ENCODE measurements at regions not wholly inside any gene's neighbourhood (a gene's known extent, or its start where the extent isn't known, plus 50 kb on each side); places are given as distances from the start of the nearest gene placed in this dataset.
A peak's percentile ranks its signal among the peaks of the same experiment; 100 is the strongest.

GRCh38 chr2:30341500-30342267 is 105.4 kb upstream of the LCLAT1 start:
- no peak for DNase-seq

DNA sequence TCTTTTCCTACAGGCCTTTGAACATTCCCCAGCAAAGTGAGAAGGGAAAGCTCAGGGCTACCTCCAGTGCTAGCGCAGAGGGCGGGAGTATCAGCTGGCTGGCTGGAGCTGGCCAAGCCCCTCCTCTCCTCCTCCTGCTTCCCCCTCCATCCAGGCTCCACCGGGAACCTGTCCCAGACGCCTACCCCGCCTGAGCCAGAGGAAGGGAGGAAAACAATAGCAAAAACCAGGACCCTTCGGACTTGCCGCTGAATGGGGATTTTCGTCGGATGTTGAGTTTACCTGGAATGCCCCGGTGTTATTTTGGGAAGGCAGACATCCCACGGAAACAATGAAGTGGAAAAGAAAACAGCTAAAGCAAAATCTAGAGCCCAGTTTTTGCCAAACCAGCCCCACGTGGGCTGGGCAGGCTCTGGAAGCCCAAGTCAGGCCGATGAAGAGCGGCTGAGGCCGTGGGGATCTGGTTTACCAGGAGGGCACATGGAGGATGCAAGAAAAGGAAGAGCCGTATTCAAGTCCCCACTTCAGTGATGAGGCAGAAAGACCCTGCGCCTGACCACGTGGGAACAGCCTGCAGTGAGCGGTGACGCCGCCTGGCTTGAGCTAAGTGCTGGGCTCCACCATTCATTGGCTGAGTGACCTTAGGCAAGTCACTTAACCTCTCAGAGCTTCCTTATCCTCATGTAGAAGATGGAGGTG is 100.4 kb upstream of the LCLAT1 start:
- no peak for DNase-seq

DNA sequence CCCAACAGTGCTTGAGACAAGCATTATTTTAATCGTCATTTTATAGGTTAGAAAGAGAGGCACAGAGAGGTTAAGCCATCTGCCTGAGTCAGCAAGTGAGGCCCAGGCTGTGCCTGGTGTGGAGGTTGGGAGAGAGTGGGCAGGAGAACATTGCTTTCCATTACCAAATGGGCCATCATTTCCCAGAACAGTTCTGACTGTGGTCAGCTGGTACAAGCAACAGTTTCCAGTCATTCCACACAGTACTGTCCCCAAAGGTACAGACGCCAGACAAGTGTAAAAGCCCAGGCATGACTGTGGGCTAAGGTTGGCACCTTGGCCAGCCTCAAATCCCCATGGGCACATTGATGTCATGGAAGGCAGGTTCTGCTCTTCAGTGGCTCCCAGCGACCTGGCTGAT is 98.2 kb upstream of the LCLAT1 start:
- DNase-seq = no peak

GRCh38 chr2:30349691-30350090 is 97.4 kb upstream of the LCLAT1 start:
- no peak for DNase-seq

DNA sequence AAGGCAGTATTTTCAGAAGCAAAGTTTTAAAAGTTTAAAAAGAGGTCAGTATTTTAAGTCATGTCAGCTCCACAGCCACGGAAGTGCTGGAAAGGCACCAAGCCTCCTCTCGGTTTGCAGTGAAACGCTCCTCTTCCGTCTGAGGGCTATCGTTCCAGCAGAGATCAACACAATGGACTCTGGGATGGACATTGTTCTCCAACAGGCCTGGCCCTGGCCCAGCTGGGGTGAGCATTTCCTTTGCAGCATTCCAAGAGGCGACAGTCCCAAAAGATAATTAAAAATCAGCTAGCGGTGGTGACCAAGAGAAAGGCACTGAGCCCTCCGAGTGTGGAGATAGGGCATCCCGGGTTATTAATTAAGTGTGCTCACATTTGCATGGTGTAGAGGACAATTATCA is 95.9 kb upstream of the LCLAT1 start:
- no peak for DNase-seq

DNA sequence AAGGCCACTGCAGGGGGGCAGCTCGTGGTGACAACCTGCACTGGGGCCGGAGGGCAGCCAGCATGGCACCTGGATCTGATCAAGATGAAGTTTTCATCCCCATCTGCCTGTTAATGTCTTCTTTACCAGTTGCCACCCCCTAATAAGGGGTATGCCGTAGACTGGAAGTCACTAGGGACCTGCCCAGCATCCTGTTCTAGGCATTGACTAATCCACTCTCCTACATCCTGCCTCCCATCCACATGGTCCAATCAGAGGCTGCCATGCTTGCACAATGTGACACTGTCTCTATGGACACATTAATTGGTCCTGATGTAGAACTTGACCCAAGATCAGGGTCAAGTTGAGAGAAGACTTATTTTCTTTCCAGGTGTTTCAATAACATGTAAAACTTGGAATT is 95.1 kb upstream of the LCLAT1 start:
- no peak for DNase-seq

- DNase-seq = no peak
Measured at GRCh38 chr2:30354150-30354549, 92.9 kb upstream of the LCLAT1 start.

- DNase-seq = no peak
Measured at GRCh38 chr2:30354621-30355020, 92.4 kb upstream of the LCLAT1 start.

DNA sequence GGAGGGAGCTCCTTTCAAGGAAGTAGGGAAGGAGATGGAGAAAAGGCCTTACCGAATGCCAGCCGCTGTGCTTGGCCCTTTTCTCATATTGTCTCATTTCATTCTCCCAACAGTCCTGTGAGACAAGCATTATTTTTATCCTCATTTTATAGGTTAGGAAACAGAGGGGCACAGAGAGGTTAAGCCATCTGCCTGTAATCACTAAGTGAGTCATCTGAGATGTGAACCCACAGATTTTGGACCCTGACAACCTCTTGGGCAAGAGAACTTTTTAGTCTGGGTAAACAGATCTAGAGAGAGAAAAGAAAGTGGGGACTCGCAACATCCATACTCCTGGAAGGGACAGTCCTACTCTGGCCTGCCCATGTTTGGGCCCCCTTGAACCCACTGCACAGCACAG is 91.7 kb upstream of the LCLAT1 start:
- DNase-seq = no peak

DNA sequence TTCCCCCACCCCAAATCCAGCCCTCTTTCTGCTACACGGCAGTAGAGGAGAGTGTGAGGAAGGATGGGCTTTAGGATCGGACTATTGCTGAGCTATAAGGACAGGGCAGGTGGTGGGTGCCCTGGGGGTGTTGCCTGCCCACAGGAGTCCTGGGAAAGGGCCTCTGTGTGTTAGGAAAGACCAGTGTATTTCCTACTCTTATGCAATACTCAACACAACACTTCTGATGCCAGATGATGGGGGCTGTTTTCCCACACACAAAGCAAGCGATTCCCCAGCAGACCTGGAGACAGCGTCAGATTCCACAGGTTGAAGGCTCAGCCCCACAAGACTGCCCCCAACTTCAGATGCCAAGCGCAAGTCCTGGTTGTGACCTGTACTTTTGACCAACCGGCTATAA is 91.0 kb upstream of the LCLAT1 start:
- no peak for DNase-seq

DNA sequence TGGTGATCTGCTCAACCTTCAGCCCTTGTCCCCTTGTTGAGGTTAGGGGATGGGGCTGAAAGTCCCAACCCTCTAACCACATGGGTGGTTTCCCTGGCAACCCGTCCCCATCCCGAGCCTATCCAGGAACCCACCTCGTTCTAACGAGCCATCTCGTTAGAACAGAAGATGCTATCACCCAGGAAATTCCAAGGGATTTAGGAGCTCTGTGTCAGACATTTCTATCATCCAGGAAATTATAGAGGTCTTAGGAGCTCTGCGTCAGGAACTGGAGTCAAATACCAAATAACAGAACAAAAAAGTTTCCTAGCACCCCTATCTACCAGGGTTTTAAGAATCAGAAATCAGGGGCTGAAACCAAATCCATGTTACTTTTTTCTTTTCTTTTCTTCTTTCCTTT is 90.3 kb upstream of the LCLAT1 start:
- DNase-seq = no peak

DNA sequence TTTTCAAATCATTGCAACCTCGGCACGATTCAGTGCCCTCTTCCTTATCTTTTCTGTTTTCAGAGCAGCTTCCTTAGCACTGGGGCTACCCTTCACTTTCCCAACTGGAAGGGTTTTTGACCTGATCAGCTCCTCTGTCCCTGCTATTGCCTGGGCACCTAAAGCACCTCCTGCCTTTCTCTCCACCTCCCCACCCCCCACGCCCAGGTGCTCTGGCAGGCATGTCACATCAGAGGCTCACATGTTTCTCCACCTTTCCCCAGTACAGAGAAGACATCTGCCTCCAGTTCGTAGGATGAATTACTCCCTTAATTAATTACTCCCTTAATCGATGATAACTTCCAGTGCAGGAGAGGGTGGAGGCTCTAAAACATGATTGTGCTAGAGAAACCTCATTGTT is 88.7 kb upstream of the LCLAT1 start:
- no peak for DNase-seq

DNA sequence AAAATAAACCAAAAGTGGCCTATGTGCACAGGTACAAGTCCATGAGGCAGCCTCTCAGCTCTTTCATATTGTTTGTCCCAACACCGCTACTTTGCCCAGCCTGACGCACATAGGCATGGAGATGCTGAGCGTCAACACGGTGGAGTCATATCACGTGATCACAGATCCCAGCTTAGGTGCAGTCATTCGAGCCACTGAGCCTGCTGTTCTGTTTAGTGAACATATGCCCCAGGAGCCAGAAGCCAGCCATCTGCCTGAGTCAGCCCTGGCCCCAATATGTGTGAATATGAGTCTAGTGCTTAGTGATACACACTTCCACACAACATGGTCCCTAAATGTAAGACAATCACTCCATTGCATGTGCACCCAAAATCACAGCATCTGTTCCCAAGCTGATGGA is 88.2 kb upstream of the LCLAT1 start:
- no peak for DNase-seq

DNA sequence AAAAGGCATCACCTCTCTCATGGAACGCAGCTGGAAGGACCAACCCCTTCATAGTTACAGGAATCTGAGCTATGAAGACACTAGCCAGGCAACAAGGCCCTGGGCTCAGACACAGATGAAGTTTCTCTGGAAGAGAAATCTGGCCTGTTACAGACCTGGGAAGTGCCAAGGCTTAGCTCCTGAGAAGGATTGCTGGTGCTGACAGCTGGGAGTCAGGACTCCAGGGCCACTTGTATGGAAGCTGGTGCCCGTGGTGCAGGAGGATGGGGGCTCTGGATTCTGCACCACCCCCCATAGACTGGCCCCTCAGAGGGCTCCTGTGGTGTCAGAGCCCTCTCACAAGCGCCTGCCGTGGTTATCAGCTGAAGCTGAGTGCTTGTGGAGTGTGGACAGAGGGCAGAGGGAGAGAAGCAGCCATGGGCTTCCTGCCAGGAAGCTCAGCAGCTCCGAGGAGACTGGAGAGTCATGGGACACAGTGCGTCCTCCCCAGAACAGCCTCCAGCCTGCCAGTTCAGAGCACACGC is 87.3 kb upstream of the LCLAT1 start:
- peak; percentile 15 for DNase-seq

GRCh38 chr2:30361751-30362394 is 85.2 kb upstream of the LCLAT1 start:
- no peak for DNase-seq

GRCh38 chr2:30362468-30363081 is 84.5 kb upstream of the LCLAT1 start:
- no peak for DNase-seq

- no peak for DNase-seq
Measured at GRCh38 chr2:30363406-30363805, 83.6 kb upstream of the LCLAT1 start.

- DNase-seq = no peak
Measured at GRCh38 chr2:30365201-30365600, 81.8 kb upstream of the LCLAT1 start.

- DNase-seq = no peak
Measured at GRCh38 chr2:30366199-30366691, 80.8 kb upstream of the LCLAT1 start.

- DNase-seq = no peak
Measured at GRCh38 chr2:30367232-30368070, 79.6 kb upstream of the LCLAT1 start.

DNA sequence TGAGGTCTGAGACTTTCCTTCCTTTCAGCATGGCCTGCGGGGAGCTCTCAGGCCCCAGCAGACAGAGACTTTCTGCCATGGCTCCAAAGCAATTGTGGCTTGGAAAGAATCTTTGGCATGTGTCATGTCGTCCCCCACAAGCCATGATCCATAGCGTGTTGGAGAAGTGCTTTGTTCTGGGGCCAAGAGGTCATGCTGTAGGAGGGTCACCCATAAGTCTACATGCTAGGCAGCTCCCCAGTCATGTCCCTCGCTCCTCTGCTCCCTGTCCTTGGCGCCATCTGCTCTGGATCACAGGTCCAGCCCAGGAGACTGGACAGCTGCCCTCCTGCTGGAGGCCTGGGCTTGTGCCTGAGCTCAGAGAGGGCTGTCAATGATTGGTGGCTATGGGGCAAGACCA is 78.8 kb upstream of the LCLAT1 start:
- no peak for DNase-seq

DNA sequence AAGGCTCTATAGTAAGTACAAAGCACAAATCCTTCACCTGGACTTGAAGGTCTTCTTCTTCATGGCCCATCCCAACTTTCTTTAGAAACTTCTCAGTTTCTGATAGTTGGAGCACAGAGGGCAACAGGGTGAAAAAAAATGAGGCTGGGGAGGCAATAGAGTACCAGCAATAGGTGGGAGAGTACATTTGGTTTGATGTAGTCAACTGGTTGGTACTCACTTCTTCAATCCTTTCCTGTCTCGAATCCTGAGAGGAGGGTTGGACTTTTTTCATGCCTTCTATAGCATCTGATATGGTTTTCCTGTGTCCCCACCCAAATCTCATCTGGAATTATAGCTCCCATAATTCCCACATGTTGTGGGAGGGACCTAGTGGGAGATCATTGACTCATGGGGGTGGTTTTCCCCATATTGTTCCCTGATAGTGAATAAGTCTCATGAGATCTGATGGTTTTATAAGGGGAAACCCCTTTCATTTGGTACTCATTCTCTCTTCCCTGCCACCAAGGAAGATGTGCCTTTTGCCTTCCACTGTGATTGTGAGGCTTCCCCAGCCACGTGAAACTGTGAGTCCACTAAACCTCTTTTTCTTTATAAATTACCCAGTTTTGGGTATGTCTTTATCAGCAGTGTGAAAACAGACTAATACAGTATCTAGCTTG is 75.9 kb upstream of the LCLAT1 start:
- no peak for DNase-seq

Measured in NCI-H510A treated with DMSO at 0.1 percent for 48 hours (cell line).